Bronchial epithelial cell (primary cell): ENCODE measurements at regions not wholly inside any gene's neighbourhood (a gene's known extent, or its start where the extent isn't known, plus 50 kb on each side); places are given as distances from the start of the nearest gene placed in this dataset.

Experiments used
- DNase-seq: peaks from one replicate; pipeline ENCODE4 v3.0.0-alpha.2; 2010; ENCODE audit warnings: low read depth
- FAIRE-seq: peaks from 2 replicates; lab custom pipeline; 2011; peaks lifted over from hg19 to GRCh38; lab: Jason Lieb, UNC
- H3K27me3 ChIP-seq: 2 replicates; pipeline ENCODE4 v1.5.1; 2011; ENCODE audit warnings: low read length; ENCODE audit not compliant: control insufficient read depth, insufficient read depth
- H3K36me3 ChIP-seq: 2 replicates; pipeline ENCODE4 v1.5.1; 2011; ENCODE audit warnings: low read length; ENCODE audit not compliant: control insufficient read depth, insufficient read depth
- H3K4me3 ChIP-seq: 2 replicates; pipeline ENCODE4 v1.5.1; 2011; ENCODE audit warnings: mild to moderate bottlenecking, low read depth, low read length, control low read depth
- TF ChIP-seq, protein P1 (sequence below): IDR thresholded peaks from 2 replicates; pipeline ENCODE4 v1.5.1; 2011; ENCODE audit warnings: mild to moderate bottlenecking, moderate library complexity, low read length, control low read depth, inconsistent platforms; ENCODE audit not compliant: insufficient read depth, severe bottlenecking

DNA sequence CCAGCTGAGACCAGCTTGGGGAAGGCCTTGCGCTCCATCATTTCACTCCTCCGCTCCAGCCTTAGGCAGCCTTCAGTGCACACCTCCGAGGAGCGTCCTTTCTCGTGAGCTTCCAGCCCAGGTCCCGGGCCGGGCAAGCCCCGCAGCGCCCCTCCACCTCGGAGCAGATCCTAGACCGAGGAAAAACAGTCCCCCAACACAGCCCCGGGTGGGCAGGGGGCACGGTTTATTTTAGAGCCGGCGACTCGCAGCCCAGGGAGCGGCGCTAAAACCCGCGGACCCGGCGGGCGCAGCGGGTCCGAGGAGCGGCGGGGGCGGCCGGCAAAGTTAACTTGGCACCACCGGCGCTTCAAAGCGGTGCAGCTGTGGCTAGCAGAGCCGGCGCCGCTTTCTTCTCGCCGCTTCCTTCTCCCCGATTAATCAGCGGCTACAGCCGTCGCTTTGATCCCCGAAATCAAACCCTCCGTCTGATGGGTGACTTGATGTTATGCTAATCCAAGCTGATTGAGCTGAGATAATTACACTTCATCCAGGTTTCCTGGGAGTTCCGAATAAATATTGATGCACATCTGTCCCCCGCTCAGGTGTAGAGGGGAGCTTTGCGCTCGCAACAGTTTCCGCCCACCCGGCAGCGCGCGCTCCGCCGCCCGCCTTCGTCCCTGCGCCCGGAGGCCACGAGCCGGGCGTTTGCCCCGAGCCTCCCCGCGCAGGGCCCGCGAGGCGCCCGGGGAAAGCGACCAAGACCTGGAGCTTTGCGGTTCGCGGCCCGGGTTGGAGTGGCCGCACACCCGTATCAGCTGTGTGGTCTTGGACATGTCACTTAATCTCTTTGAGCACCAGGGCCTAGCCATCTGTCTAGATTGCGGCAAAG, 192.7 kb downstream of the BUD13 start:
- TF ChIP-seq, protein P1, sequence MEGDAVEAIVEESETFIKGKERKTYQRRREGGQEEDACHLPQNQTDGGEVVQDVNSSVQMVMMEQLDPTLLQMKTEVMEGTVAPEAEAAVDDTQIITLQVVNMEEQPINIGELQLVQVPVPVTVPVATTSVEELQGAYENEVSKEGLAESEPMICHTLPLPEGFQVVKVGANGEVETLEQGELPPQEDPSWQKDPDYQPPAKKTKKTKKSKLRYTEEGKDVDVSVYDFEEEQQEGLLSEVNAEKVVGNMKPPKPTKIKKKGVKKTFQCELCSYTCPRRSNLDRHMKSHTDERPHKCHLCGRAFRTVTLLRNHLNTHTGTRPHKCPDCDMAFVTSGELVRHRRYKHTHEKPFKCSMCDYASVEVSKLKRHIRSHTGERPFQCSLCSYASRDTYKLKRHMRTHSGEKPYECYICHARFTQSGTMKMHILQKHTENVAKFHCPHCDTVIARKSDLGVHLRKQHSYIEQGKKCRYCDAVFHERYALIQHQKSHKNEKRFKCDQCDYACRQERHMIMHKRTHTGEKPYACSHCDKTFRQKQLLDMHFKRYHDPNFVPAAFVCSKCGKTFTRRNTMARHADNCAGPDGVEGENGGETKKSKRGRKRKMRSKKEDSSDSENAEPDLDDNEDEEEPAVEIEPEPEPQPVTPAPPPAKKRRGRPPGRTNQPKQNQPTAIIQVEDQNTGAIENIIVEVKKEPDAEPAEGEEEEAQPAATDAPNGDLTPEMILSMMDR: no peak
- DNase-seq (no peak), FAIRE-seq (no peak)
- peaks cover 22% of the 10 kb centered on the region for H3K27me3 ChIP-seq
- H3K36me3 ChIP-seq: no peaks in the 10 kb centered on the region
- no peak overlapping the region for H3K4me3 ChIP-seq

DNA sequence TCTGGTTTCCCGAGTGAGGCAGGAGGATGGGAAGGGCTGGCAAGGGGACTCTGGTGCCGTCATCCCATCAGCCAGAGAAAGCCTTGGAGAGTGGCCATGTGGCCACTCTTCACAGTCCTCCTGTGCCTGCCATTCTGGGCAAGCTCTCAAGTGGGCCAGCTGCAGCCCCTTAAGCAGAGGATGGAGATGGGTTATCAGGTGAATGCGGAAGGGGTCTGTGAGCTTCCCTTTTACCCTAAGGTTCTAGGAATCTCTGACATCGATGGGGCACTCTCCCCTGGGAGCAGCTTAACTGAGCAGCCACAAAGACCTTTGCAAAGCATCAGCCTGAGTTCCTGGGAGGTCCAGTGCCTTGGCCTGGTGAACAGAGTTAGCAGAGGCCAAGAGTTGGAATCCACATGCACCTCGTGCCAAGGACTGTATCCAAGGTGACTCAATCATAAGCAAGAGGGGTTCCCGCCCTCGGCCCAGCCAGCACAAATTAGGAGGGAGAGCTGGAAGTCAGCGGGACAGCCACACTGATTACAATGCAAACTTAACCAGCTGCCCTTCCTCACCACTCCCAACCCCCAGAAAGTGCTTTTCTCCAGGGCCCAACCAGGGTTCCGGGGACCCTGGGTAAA, 193.6 kb downstream of the BUD13 start:
- Histone ChIP-seq H3K4me3 (no peak overlapping the region), H3K27me3 (peaks cover 22% of the 10 kb centered on the region), H3K36me3 (no peaks in the 10 kb centered on the region)
- DNase-seq (no peak), FAIRE-seq (no peak)
- TF ChIP-seq, protein P1: no peak

DNA sequence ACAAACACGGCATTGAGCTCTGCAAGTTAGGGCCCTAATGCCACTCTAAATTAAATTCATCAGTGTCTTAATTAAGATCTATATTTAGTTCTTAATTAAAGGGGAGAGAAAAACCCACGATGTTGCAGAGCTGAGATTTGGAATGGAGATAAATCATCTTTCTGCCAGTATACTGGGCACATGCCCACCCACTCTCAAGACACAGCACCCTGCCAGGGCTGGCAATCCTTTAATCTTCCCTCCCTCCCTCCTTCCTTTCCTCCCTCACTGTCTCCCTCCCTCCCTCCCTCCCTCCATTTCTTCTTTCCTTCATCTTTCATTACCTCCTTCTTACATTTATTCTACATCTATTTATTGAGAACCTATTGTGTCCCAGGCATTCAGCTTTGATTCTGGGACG, 194.8 kb downstream of the BUD13 start:
- Histone ChIP-seq H3K4me3 (no peak overlapping the region), H3K27me3 (peaks cover 22% of the 10 kb centered on the region), H3K36me3 (no peaks in the 10 kb centered on the region)
- DNase-seq: no peak
- TF ChIP-seq, protein P1: no peak
- FAIRE-seq: no peak

DNA sequence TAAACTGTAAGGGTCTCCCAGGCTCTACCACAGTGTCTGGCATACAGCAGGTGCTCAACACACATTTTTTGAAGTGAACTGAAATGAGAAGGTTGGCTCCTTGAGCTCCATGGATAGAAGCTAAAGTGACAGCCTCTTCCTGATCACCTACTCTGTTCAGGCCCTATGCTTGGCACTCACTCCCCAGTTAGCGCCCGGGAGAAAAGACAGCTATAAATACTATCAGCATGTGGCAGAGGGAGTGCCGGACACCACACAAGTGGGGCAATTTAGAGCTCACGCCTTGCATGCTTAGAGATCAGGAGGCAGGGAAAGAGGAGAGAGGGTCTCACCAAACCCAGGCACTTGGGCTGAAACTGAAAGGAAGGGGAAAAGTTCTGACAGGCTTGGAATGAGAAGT, 195.5 kb downstream of the BUD13 start:
- Histone ChIP-seq H3K27me3 (peaks cover 21% of the 10 kb centered on the region), H3K36me3 (no peaks in the 10 kb centered on the region), H3K4me3 (no peak overlapping the region)
- FAIRE-seq (no peak), DNase-seq (no peak)
- TF ChIP-seq, protein P1: no peak

DNA sequence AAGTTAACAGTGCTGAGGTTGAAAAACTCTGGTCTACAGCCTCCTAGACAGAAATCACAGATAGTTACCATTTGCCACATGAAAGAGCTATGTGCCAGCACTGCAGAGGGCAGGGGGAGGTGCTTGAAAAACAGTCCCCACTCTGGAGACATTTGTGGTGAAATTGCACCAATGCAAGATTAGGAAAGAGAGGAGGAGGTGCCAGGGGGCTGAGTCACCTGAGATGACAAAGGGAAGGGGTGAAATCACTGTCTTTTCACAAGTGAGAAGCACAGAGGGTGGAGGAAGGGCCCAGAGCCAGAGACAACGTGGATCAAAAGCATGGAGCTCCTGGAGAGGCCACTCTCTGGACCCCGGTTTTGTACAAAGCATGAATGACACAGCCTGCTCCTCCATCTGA, 196.3 kb downstream of the BUD13 start:
- no peaks in the 10 kb centered on the region for H3K36me3 ChIP-seq
- no peak overlapping the region for H3K4me3 ChIP-seq
- DNase-seq (peak; percentile 52), FAIRE-seq (no peak)
- TF ChIP-seq, protein P1: no peak
- H3K27me3 ChIP-seq: peaks cover 21% of the 10 kb centered on the region
